ENCODE measurements at regions not wholly inside any gene's neighbourhood (a gene's known extent, or its start where the extent isn't known, plus 50 kb on each side); places are given as distances from the start of the nearest gene placed in this dataset.

DNA sequence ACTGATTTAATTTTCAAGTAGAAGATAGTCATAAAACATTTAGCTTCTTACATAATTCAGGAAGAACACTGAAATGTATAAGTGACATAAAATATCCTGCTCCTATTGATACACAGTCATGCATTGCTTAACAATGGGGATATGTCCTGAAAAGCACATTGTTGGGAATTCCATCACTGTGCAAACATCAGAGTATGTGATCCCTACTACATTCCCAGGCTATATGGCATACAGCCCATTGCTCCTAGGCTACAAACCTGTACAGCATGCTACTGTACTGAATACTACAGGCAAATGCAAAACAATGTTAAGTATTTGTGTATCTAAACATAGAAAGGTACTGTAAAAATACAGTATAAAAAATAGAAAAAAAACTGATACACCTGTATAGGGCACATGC lies 723.9 kb upstream of the ARGLU1 start:
- no peak for TF ChIP-seq POLR2A (IDR thresholded peaks at IDR 0.05)
- TF ChIP-seq, protein P1, sequence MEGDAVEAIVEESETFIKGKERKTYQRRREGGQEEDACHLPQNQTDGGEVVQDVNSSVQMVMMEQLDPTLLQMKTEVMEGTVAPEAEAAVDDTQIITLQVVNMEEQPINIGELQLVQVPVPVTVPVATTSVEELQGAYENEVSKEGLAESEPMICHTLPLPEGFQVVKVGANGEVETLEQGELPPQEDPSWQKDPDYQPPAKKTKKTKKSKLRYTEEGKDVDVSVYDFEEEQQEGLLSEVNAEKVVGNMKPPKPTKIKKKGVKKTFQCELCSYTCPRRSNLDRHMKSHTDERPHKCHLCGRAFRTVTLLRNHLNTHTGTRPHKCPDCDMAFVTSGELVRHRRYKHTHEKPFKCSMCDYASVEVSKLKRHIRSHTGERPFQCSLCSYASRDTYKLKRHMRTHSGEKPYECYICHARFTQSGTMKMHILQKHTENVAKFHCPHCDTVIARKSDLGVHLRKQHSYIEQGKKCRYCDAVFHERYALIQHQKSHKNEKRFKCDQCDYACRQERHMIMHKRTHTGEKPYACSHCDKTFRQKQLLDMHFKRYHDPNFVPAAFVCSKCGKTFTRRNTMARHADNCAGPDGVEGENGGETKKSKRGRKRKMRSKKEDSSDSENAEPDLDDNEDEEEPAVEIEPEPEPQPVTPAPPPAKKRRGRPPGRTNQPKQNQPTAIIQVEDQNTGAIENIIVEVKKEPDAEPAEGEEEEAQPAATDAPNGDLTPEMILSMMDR (IDR thresholded peaks at IDR 0.05), result no peak
- Histone ChIP-seq H3K36me3 (no peaks in the 10 kb centered on the region), H3K4me1 (no peaks in the 10 kb centered on the region), H3K27ac (no peak overlapping the region), H3K9me3 (no peaks in the 10 kb centered on the region), H3K4me3 (no peak overlapping the region), H3K27me3 (no peaks in the 10 kb centered on the region)
- DNase-seq, result no peak
- intact Hi-C loops (cut with DNase I), result no loop called here

- WGBS, 2 donors, result 61 to 65% methylated on average over 5 of the region's 5 CpGs
- H3K27ac ChIP-seq, result no peak overlapping the region
- intact Hi-C loops (cut with DNase I), result no loop called here
- no peaks in the 10 kb centered on the region for H3K36me3 ChIP-seq
- H3K9me3 ChIP-seq, result no peaks in the 10 kb centered on the region
- TF ChIP-seq POLR2A (IDR thresholded peaks at IDR 0.05), result no peak
- TF ChIP-seq, protein P1 (IDR thresholded peaks at IDR 0.05), result no peak
- H3K4me3 ChIP-seq, result no peak overlapping the region
- DNase-seq, result no peak
- H3K4me1 ChIP-seq, result no peaks in the 10 kb centered on the region
- H3K27me3 ChIP-seq, result no peaks in the 10 kb centered on the region
Measured at GRCh38 chr13:107289540-107289939, 721.6 kb upstream of the ARGLU1 start.

DNA sequence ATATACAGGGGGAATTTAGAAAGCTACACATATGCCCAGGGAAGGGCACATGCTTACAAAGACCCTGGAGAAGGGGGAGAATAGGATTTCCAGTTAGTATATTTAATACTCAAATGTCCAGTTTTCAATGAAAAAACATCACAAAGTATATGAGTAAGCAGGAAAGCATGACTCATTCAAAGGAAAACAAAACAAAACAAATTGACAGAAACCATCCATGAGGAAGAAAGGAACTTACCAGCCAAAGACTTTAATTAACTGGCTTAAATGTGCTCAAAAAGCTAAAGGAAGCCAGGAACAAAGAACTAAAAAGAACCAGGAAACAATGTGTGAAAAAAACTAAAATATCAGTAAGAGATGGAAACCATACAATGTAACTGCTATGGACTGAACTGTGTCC lies 716.2 kb upstream of the ARGLU1 start:
- intact Hi-C loops (cut with DNase I), result no loop called here
- no peak overlapping the region for H3K27ac ChIP-seq
- no peak for DNase-seq
- no peaks in the 10 kb centered on the region for H3K27me3 ChIP-seq
- H3K4me3 ChIP-seq, result no peak overlapping the region
- H3K36me3 ChIP-seq, result no peaks in the 10 kb centered on the region
- no peaks in the 10 kb centered on the region for H3K9me3 ChIP-seq
- TF ChIP-seq POLR2A (IDR thresholded peaks at IDR 0.05), result no peak
- TF ChIP-seq, protein P1 (IDR thresholded peaks at IDR 0.05), result no peak
- H3K4me1 ChIP-seq, result no peaks in the 10 kb centered on the region

DNA sequence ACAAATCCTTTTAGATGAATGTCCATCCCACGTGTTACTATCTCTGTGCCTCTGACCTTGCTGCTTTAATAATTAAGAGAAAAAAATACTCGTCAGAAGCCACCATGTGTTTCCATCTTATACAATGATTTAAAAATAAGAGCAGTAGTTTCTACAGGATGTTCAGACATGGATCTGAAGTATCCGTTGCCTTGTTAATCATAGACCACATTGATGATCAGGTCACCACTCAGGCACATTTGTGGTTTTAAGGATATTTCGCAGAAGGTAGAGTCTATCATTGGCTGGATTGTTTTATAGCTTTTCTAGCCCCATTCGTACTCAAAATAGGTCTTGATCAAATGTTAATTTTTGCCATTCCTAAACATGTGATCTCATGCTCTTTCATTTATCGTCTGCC lies 710.0 kb upstream of the ARGLU1 start:
- H3K27me3 ChIP-seq, result no peaks in the 10 kb centered on the region
- no peak overlapping the region for H3K4me3 ChIP-seq
- intact Hi-C loops (cut with DNase I), result no loop called here
- TF ChIP-seq, protein P1 (IDR thresholded peaks at IDR 0.05), result no peak
- no peak for TF ChIP-seq POLR2A (IDR thresholded peaks at IDR 0.05)
- WGBS, 2 donors, result 61 to 71% methylated on average over 6 of the region's 6 CpGs
- H3K4me1 ChIP-seq, result no peaks in the 10 kb centered on the region
- no peak overlapping the region for H3K27ac ChIP-seq
- H3K9me3 ChIP-seq, result no peaks in the 10 kb centered on the region
- no peak for DNase-seq
- H3K36me3 ChIP-seq, result no peaks in the 10 kb centered on the region

DNA sequence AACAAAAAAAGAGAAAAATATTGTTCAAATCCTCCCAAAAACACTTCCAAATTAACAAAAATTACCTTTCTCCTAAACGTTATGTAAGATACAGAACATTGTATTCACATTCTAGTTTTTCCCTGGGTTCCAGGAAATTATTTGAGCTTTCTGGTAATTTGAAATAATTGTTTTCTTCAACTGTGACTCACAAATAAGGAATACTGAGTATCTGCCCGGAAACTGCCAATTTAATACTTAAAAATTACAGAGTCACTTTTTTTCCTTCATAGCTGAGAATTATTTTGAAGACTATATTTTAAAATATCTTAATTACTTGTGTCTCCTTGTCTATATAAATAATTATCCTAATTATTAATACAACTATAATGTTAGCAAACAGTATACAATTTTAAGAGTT lies 709.0 kb upstream of the ARGLU1 start:
- H3K4me3 ChIP-seq, result no peak overlapping the region
- TF ChIP-seq, protein P1 (IDR thresholded peaks at IDR 0.05), result no peak
- TF ChIP-seq POLR2A (IDR thresholded peaks at IDR 0.05), result no peak
- WGBS, 2 donors, result 57 to 58% methylated on average over 2 of the region's 2 CpGs
- no peaks in the 10 kb centered on the region for H3K9me3 ChIP-seq
- no peaks in the 10 kb centered on the region for H3K4me1 ChIP-seq
- no peak overlapping the region for H3K27ac ChIP-seq
- DNase-seq, result no peak
- H3K27me3 ChIP-seq, result no peaks in the 10 kb centered on the region
- no peaks in the 10 kb centered on the region for H3K36me3 ChIP-seq
- intact Hi-C loops (cut with DNase I), result no loop called here
